ENCODE measurements at regions not wholly inside any gene's neighbourhood (a gene's known extent, or its start where the extent isn't known, plus 50 kb on each side); places are given as distances from the start of the nearest gene placed in this dataset.

- DNase-seq (ENCODE audit: low read depth): no peak
Measured at GRCh38 chr16:82248012-82248656, 78.1 kb upstream of the MPHOSPH6 start.

DNA sequence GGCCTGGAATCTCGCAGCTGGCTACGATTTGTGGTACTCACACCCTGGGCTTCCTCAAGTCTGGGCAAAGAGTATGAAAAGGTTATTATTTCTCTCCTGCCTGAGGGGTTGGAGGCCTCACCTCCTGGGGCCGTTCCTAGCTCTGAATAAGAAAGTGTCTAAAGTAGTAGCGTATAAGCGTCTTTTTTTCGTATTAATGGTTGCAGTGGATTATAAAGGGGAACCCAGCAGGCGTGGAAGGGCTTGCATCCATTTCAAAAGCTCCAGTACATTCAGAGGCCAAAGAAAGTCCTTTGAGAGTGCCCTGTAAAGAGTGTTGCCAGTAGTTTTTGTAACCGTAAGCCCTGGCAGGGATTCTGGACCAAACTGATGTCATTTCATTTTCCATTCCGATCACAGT, 72.2 kb upstream of the MPHOSPH6 start:
- DNase-seq (ENCODE audit: low read depth): no peak

GRCh38 chr16:82241469-82242052, 71.5 kb upstream of the MPHOSPH6 start:
- DNase-seq (ENCODE audit: low read depth): no peak

DNA sequence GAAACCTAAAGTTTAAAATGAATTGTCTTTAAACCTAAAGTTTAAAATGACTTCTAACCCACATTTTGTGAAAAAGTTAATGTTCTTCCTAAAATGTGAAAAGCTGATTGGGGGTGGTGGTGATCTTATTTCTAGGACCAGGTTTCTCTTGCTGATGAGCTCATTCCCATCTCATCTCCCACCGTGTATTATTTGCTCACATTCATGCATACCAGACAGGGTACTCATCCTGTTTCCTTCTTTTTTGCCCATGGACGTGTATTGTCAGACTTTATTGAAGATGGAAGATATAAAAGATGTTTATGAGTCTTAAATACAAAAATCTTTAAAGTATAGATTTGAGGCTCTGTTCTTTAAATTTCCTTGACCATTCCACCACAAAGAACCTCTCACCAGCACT, 70.1 kb upstream of the MPHOSPH6 start:
- no peak for DNase-seq (ENCODE audit: low read depth)

- no peak for DNase-seq (ENCODE audit: low read depth)
Measured at GRCh38 chr16:82236875-82237274, 66.9 kb upstream of the MPHOSPH6 start.

- DNase-seq (ENCODE audit: low read depth): no peak
Measured at GRCh38 chr16:82236415-82236814, 66.4 kb upstream of the MPHOSPH6 start.

DNA sequence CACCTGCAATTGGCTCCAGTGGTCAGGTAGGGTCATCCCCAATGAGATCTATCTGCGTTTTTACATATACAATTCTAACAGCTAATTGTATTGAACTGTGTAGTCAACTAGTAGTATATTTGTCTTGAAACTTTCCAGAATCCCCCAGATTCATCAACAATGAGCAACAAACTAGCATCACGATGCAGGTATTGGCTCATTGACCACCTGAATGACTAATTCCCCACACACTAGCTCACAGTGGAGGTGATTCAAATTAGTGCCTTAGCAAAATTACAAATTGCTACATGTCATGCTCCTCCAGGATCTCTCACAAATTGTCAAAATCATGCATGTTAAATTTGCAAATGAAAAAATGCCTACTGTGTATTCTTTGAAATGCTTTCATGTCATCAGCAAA, 62.8 kb upstream of the MPHOSPH6 start:
- DNase-seq (ENCODE audit: low read depth): no peak

DNA sequence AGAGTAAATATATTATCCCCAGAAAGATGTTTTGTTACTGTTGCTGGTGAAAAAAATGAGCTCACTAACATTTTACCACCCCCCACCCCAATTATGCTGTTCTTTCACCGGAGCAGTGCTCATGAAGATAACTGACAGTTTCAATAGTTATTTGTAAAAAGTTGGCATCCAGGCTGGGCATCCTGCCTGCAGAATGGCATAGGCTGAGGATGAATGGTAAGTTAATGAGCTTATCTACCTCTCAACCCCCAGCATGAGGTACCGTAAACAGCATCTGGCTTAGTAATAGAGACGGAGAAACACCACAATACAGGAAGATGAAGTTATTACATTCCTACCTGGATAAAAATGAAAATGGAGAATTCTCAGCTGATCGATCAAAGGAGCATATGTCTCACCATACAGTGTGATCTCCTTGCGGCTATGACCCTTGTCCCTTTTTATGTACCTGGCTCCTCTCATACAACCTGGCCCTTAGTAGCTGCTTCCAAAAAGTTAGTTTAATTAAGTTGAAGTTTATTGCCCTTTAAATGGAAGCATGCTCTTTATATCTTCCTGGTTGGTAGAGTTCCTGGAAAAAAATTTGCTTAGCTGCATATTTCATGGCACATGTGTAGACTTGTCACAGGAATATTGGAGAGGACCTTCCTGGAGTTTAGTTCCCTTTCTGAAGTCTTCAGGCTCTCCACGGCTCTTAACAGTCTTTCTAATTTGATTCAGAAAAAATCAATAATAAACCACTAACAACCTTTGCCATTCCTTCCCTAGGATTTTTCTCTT, 61.2 kb upstream of the MPHOSPH6 start:
- DNase-seq (ENCODE audit: low read depth): no peak

DNA sequence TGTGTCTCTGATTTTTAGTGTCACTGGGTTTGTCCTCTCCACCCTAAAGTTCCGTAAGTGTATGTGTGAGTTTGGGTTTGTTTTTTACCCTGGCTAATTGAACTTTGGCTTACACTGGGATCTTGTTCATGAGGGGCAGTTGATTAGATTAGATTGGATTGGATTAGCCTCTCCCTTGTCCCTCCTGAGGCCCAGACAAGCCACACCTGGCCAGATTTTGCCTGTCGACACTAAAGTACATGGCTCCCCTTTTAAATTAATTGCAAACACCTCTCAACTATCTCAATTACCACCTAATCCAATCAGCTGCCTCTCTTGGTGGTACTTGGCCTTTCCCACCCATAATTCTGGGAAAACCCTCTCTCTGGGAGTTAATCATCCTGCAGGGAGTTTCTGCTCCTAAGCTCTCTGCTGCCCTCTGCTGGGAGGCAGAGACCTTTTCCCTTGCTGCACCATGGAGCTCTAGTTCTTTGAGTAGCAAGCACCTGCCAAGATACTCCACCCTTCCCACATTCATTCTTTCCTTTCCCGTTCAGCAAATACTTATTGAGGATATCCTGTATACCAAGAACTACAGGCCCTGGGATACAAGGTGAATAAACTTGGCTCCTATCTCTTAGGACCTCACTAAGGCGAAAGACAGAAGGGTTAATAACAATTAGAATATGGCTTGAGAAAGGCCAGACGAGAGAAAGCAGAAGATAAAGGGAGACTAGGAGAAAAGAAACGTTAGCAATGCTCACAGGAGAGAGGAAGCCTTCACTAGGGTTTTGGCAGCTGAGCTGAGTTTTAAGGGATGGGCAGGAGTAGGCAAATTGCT, 60.0 kb upstream of the MPHOSPH6 start:
- peak; percentile 66 for DNase-seq (ENCODE audit: low read depth)

- no peak for DNase-seq (ENCODE audit: low read depth)
Measured at GRCh38 chr16:82226327-82226726, 56.3 kb upstream of the MPHOSPH6 start.

DNA sequence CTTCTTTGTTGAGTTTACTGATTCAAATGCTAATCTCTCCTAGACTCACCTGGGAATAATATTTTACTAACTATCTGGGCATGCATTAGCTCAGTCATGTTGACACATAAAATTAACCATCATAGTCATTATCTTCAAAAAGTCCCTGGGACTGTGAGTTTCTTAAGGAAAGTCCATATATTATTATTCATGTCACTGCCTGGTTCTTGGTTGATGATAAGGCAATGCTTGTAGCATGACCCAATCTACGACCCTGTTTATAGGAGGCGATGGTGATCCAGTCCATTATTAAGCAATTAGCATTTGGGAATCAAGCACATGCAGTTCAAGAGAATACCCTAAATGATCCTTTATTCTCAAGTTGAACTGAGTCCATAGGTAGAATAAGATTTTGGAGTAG, 54.8 kb upstream of the MPHOSPH6 start:
- DNase-seq (ENCODE audit: low read depth): no peak

DNA sequence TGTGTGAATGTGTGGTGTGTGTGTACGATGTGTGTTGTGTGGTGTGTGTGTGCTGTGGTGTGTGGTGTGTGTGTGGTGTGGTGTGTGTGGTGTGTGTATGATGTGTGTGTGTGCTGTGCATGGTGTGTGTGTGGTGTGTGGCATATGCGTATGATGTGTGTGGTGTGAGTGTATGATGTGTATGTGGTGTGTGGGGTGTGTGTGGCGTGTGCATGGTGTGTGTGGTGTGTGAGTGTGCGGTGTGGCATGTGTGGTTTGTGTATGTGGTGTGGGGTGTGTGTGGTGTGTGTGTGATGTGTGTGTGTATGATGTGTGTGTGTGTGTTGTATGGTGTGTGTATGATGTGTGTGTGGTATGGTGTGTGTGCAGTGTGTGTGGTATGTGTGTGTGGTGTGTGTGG, 50.5 kb upstream of the MPHOSPH6 start:
- no peak for DNase-seq (ENCODE audit: low read depth)

All from RPMI7951 (cell line).